ENCODE measurements at regions not wholly inside any gene's neighbourhood (a gene's known extent, or its start where the extent isn't known, plus 50 kb on each side); places are given as distances from the start of the nearest gene placed in this dataset.
A peak's percentile ranks its signal among the peaks of the same experiment; 100 is the strongest.

- TF ChIP-seq CTCF (IDR thresholded peaks at IDR 0.05; ENCODE audit: insufficient read depth, low read depth, low read length): peak; percentile 16
- TF ChIP-seq EZH2 (IDR thresholded peaks at IDR 0.05; ENCODE audit: insufficient read depth, low read length): no peak
Observed at GRCh38 chr9:3760031-3760430, 234.2 kb upstream of the RFX3 start.

Data from astrocyte (in vitro differentiated cells and primary cell).